ENCODE measurements at regions not wholly inside any gene's neighbourhood (a gene's known extent, or its start where the extent isn't known, plus 50 kb on each side); places are given as distances from the start of the nearest gene placed in this dataset.
A peak's percentile ranks its signal among the peaks of the same experiment; 100 is the strongest.

GRCh38 chr1:5242850-5243249, 588.4 kb downstream of the AJAP1 start:
- H3K4me1 ChIP-seq, result no peaks in the 10 kb centered on the region
- H3K36me3 ChIP-seq (replicated peaks in 1 of 2; ENCODE audit: insufficient read depth in 1 of 2, low read depth in 2 of 2), result no peaks in the 10 kb centered on the region
- no peaks in the 10 kb centered on the region for H3K27me3 ChIP-seq
- ATAC-seq (no peak), DNase-seq (no peak)
- H3K4me3 ChIP-seq, result no peak overlapping the region
- no peaks in the 10 kb centered on the region for H3K9me3 ChIP-seq
- intact Hi-C loops (cut with DNase I), result no loop called here
- WGBS, 2 donors, result 48 to 55% methylated on average over 5 of the region's 5 CpGs
- TF ChIP-seq POLR2A (IDR thresholded peaks at IDR 0.05), result no peak
- no peak for TF ChIP-seq CTCF (IDR thresholded peaks at IDR 0.05)
- no peak overlapping the region for H3K27ac ChIP-seq

- no peak overlapping the region for H3K4me3 ChIP-seq
Measured at GRCh38 chr1:5239911-5240310, 585.5 kb downstream of the AJAP1 start.

GRCh38 chr1:5238351-5239130, 584.1 kb downstream of the AJAP1 start:
- DNase-seq (no peak), ATAC-seq (no peak)
- Histone ChIP-seq H3K27me3 (no peaks in the 10 kb centered on the region), H3K27ac (no peak overlapping the region), H3K4me3 (no peak overlapping the region), H3K36me3 (replicated peaks in 1 of 2; ENCODE audit: insufficient read depth in 1 of 2, low read depth in 2 of 2) (no peaks in the 10 kb centered on the region), H3K9me3 (no peaks in the 10 kb centered on the region), H3K4me1 (no peaks in the 10 kb centered on the region)
- intact Hi-C loops (cut with DNase I), result no loop called here
- WGBS, 2 donors, result 57 to 59% methylated on average over 19 of the region's 19 CpGs
- TF ChIP-seq POLR2A (IDR thresholded peaks at IDR 0.05) (no peak), CTCF (IDR thresholded peaks at IDR 0.05) (no peak)

More at GRCh38 chr1:5239911-5240310, 585.5 kb downstream of the AJAP1 start:
- intact Hi-C loops (cut with DNase I), result no loop called here
- ATAC-seq, result peak; percentile 62
- H3K4me1 ChIP-seq, result no peaks in the 10 kb centered on the region
- peak in 2 of 4 donors; percentile 28 to 32 for DNase-seq
- 38 to 52% methylated on average over 5 of the region's 5 CpGs for WGBS, 2 donors
- no peaks in the 10 kb centered on the region for H3K9me3 ChIP-seq
- TF ChIP-seq POLR2A (IDR thresholded peaks at IDR 0.05) (no peak), CTCF (IDR thresholded peaks at IDR 0.05) (no peak)
- H3K27me3 ChIP-seq, result no peaks in the 10 kb centered on the region
- no peaks in the 10 kb centered on the region for H3K36me3 ChIP-seq (replicated peaks in 1 of 2; ENCODE audit: insufficient read depth in 1 of 2, low read depth in 2 of 2)
- no peak overlapping the region for H3K27ac ChIP-seq

GRCh38 chr1:5235355-5235899, 581.0 kb downstream of the AJAP1 start:
- Histone ChIP-seq H3K27ac (no peak overlapping the region), H3K27me3 (no peaks in the 10 kb centered on the region), H3K4me3 (no peak overlapping the region), H3K4me1 (no peaks in the 10 kb centered on the region), H3K36me3 (replicated peaks in 1 of 2; ENCODE audit: insufficient read depth in 1 of 2, low read depth in 2 of 2) (no peaks in the 10 kb centered on the region), H3K9me3 (no peaks in the 10 kb centered on the region)
- WGBS, 2 donors, result 46 to 47% methylated on average over 6 of the region's 6 CpGs
- DNase-seq (no peak), ATAC-seq (no peak)
- TF ChIP-seq CTCF (IDR thresholded peaks at IDR 0.05) (no peak), POLR2A (IDR thresholded peaks at IDR 0.05) (no peak)
- intact Hi-C loops (cut with DNase I), result no loop called here

- ATAC-seq, result no peak
Measured at GRCh38 chr1:5232537-5232936, 578.1 kb downstream of the AJAP1 start.

More at GRCh38 chr1:5232537-5232936, 578.1 kb downstream of the AJAP1 start:
- H3K9me3 ChIP-seq, result no peaks in the 10 kb centered on the region
- intact Hi-C loops (cut with DNase I), result no loop called here
- WGBS, 2 donors, result 78 to 81% methylated on average over 1 of the region's 1 CpG
- H3K27me3 ChIP-seq, result no peaks in the 10 kb centered on the region
- H3K27ac ChIP-seq, result no peak overlapping the region
- no peaks in the 10 kb centered on the region for H3K36me3 ChIP-seq (replicated peaks in 1 of 2; ENCODE audit: insufficient read depth in 1 of 2, low read depth in 2 of 2)
- no peaks in the 10 kb centered on the region for H3K4me1 ChIP-seq
- TF ChIP-seq POLR2A (IDR thresholded peaks at IDR 0.05) (no peak), CTCF (IDR thresholded peaks at IDR 0.05) (no peak)
- no peak for DNase-seq
- H3K4me3 ChIP-seq, result no peak overlapping the region

All from body of pancreas (tissue), 4 donors.